ENCODE measurements at regions not wholly inside any gene's neighbourhood (a gene's known extent, or its start where the extent isn't known, plus 50 kb on each side); places are given as distances from the start of the nearest gene placed in this dataset.
A peak's percentile ranks its signal among the peaks of the same experiment; 100 is the strongest.

GRCh38 chr12:114949058-114949820 is 265.3 kb upstream of the TBX3 start:
- no peak for DNase-seq (ENCODE audit: low read depth in 2 of 2)

- no peak for DNase-seq (ENCODE audit: low read depth in 2 of 2)
Measured at GRCh38 chr12:114945351-114945750, 261.4 kb upstream of the TBX3 start.

GRCh38 chr12:114944736-114945135 is 260.8 kb upstream of the TBX3 start:
- no peak for DNase-seq (ENCODE audit: low read depth in 2 of 2)

GRCh38 chr12:114943601-114944000 is 259.6 kb upstream of the TBX3 start:
- no peak for DNase-seq (ENCODE audit: low read depth in 2 of 2)

- no peak for DNase-seq (ENCODE audit: low read depth in 2 of 2)
Measured at GRCh38 chr12:114938487-114939210, 254.7 kb upstream of the TBX3 start.

GRCh38 chr12:114936148-114937079 is 252.4 kb upstream of the TBX3 start:
- DNase-seq (ENCODE audit: low read depth in 2 of 2), result no peak

GRCh38 chr12:114935658-114936057 is 251.7 kb upstream of the TBX3 start:
- no peak for DNase-seq (ENCODE audit: low read depth in 2 of 2)

GRCh38 chr12:114933428-114934160 is 249.6 kb upstream of the TBX3 start:
- peak in 1 of 2 experiments; percentile 33 for DNase-seq (ENCODE audit: low read depth in 2 of 2)

DNA sequence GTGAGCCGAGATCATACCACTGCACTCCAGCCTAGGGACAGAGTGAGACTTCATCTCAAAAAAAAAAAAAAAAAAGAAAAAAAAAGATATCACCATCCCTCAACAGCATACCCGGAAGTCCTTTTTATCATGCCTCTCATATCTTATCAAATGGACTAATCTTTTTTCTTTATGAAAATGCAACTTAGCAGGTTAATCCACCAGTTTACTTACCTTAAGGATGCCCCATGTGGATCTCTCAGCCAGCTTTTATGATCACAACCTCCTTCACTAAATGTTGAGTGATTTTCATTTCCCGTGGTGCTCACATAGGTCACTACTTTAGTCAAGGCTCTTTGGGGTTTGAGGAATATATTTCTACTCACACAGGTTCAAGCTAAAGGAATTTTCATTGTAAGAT is 248.8 kb upstream of the TBX3 start:
- DNase-seq (ENCODE audit: low read depth in 2 of 2), result no peak

GRCh38 chr12:114931025-114931424 is 247.1 kb upstream of the TBX3 start:
- no peak for DNase-seq (ENCODE audit: low read depth in 2 of 2)

DNA sequence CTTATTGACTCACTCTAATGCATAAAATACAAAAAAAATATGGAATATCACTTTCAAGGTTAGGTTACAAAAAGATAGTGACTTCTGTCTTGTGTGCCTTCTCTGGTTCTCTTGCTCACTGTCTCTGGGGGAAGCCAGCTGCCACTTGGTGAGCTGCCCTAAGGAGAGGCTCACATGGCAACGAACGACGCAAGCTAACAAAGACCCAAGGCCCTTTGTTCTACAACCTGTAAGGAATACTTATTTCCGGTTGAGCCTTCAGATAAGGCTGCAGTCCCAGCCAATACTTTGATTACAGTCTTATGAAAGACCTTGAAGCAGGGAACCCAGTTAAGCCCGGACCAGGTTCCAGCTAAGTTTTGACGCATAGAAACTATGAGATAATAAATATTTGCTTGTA is 242.4 kb upstream of the TBX3 start:
- no peak for DNase-seq (ENCODE audit: low read depth in 2 of 2)

DNA sequence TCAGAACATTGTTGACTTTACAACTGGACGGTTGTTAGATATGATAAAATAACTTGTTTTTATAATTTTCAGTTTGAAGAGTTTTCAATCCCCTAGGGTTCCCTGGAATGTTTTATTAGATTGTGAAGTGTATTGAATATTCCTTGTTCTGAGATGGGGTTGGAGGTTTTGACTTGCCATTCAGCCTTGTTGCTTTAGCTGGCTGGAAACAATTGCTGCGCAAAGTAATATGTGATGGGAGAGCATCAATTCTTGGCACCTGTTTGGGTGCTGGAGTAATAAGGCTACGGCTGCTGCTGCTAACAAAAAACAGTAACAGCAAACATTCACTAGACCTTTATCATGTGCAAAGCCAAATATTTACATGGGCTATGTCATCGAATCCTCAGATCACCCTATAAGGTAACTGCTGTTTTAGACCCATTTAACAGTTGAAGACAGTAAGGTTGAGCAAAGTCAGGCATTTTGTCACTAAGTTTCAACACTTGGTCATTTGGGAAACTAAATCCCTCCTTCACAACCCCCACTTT is 241.0 kb upstream of the TBX3 start:
- DNase-seq (ENCODE audit: low read depth in 2 of 2), result no peak

DNA sequence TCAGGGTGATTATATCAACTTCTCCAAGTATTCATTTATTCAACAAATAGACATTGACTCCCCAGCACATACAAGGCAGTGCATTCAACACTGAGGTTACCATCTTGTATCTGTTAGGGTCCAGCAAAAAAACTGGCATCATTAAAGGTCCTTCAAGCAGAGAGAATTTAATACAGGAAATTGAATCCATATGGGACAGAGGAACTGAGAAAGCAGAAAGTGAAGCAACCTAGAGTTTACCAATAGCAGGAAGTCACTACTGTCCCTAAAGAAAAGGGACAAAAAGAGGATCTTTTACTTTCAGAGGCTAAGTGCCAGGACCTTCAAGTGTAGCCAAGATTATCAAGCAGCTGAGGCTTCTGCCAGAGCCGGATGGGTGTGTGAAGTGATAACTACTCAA is 237.8 kb upstream of the TBX3 start:
- DNase-seq (ENCODE audit: low read depth in 2 of 2), result no peak

GRCh38 chr12:114920771-114921554 is 237.0 kb upstream of the TBX3 start:
- no peak for DNase-seq (ENCODE audit: low read depth in 2 of 2)

DNA sequence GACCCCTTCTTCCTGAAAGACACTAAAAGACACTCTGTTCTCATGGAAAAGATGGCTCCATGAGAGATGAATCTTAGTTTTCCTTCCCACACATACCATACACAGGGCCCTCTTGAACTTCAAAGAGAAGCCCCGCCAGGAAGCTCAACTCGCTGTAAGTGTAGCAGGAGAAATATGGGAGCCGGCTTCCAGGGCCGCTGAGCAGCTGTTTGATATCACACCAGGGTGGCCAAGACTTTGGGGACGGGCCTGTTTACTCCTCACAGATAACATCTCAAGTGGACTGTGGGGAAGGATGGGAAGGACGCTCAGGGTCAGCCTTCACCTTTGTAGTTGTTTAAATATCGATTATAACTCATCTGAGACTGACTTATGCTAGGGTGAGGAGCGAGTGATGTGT is 235.5 kb upstream of the TBX3 start:
- DNase-seq (ENCODE audit: low read depth in 2 of 2), result no peak

GRCh38 chr12:114918535-114919233 is 234.7 kb upstream of the TBX3 start:
- DNase-seq (ENCODE audit: low read depth in 2 of 2), result no peak

DNA sequence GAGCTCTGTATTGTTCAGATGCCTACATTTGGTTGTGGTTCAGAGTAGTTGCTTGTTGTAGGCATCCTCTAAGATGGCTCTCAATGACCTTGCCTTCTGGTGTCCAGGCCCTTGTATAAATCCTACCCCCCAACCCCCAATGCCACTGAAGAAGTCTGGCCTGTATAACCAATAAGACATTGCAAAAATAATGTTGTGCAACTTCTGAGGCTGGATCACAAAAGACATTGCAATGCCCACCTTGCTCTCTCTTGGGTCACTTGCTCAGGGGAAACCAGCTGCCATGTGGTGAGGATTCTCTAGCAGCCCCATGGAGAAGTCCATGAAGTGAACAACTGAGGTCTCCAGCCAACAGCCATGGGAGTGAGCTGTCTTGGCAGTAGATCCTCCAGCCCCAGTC is 234.0 kb upstream of the TBX3 start:
- no peak for DNase-seq (ENCODE audit: low read depth in 2 of 2)

DNA sequence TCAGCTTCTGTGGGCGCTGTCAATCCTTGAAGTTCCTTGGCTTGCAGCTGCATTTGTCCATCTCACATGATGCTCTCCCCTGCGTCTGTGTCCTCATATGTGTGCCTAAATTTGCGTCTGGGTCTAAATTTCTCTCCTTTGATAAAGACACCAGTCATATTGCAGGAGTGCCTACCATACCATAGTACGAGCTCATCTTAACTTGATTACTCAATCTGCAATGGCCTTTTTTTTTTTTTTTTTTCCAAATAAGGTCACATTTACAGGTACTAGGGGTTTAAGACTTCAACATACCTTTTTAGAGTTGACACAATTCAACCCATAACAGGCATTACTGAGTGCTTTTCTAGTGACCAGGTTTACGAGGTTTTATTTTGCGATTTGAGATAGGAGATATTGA is 233.3 kb upstream of the TBX3 start:
- no peak for DNase-seq (ENCODE audit: low read depth in 2 of 2)

GRCh38 chr12:114916541-114916940 is 232.6 kb upstream of the TBX3 start:
- DNase-seq (ENCODE audit: low read depth in 2 of 2), result no peak

DNA sequence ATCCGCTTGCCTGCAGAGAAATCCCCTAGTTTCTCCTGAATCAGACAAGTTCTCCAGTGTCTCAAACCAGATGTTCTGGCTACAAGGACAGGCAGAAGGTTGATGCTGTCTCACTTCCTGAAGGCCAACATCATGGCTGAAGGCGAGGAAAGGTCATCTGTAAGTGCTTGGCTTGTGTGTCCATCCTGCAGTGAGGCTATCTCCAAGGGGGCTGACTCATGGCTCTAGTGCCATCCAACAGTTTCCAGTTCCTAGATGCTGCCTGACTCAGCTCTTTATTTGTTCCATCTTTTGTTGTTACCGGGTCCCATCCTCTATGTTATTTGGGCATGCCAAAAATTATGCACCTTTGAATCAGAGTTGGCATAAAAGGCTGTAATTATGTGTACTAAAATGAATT is 232.1 kb upstream of the TBX3 start:
- DNase-seq (ENCODE audit: low read depth in 2 of 2), result no peak
